PC-9 (cell line): ENCODE measurements at regions not wholly inside any gene's neighbourhood (a gene's known extent, or its start where the extent isn't known, plus 50 kb on each side); places are given as distances from the start of the nearest gene placed in this dataset.

Source experiments
- BruUV-seq: library from RNA; stranded (reverse); fragments of 400-500 nt; replicated peaks from 2 replicates; lab custom pipeline; 2021; lab: Mats Ljungman, UMichigan
- CTCF ChIA-PET: fragments of 300-600 bp; sonication (Branson Sonifier 250); formaldehyde crosslinking; loops from one replicate; lab custom pipeline; 2022; ENCODE audit warnings: antibody characterized with exemption; lab: Charles Lee
- POLR2A ChIA-PET: fragments of 300-600 bp; sonication (Branson Sonifier 250); formaldehyde crosslinking; loops from one replicate; lab custom pipeline; 2022; ENCODE audit warnings: antibody characterized with exemption; ENCODE audit not compliant: unreplicated experiment; lab: Charles Lee
- DNase-seq, 2 experiments: peaks; one replicate each; pipeline versions ENCODE4 v3.0.0 to v3.0.0-alpha.2; 2015 to 2022; ENCODE audit warnings: mixed read lengths in 1 of 2
- H2AFZ ChIP-seq: fragments of 200-600 bp; sonication (generic); 2 replicates; pipeline ENCODE4 v1.8.1; 2017; ENCODE audit warnings: antibody characterized with exemption
- H3F3A ChIP-seq: fragments of 200-600 bp; sonication (generic); 2 replicates; pipeline ENCODE4 v1.8.1; 2017; ENCODE audit warnings: antibody characterized with exemption, mild to moderate bottlenecking, low read depth; ENCODE audit not compliant: insufficient read depth
- H3K27ac ChIP-seq: fragments of 200-600 bp; sonication (generic); 2 replicates; pipeline ENCODE4 v1.6.1; 2016; ENCODE audit warnings: mixed run types
- H3K27me3 ChIP-seq: fragments of 200-600 bp; sonication (generic); 2 replicates; pipeline ENCODE4 v1.6.1; 2016; ENCODE audit warnings: low read depth, mixed run types; ENCODE audit not compliant: insufficient read depth
- H3K36me3 ChIP-seq: fragments of 200-600 bp; sonication (generic); 2 replicates; pipeline ENCODE4 v1.6.1; 2016; ENCODE audit warnings: low read depth, mixed run types
- H3K4me1 ChIP-seq: fragments of 200-600 bp; sonication (generic); replicated peaks from 2 replicates; pipeline ENCODE4 v1.6.1; 2016; ENCODE audit warnings: mixed run types; ENCODE audit not compliant: insufficient read depth
- H3K4me2 ChIP-seq: fragments of 200-600 bp; sonication (generic); 2 replicates; pipeline ENCODE4 v1.6.1; 2017; ENCODE audit warnings: mixed run types
- H3K4me3 ChIP-seq: fragments of 200-600 bp; sonication (generic); 2 replicates; pipeline ENCODE4 v1.6.1; 2016; ENCODE audit warnings: mixed run types
- H3K79me2 ChIP-seq: fragments of 200-600 bp; sonication (generic); 2 replicates; pipeline ENCODE4 v1.6.1; 2017; ENCODE audit warnings: low read depth, mixed run types
- H3K9me2 ChIP-seq: fragments of 200-600 bp; sonication (generic); 2 replicates; pipeline ENCODE4 v1.8.1; 2017; ENCODE audit warnings: mild to moderate bottlenecking; ENCODE audit not compliant: insufficient read depth
- H3K9me3 ChIP-seq: fragments of 200-600 bp; sonication (generic); 2 replicates; pipeline ENCODE4 v1.8.1; 2016; ENCODE audit warnings: low read depth; ENCODE audit not compliant: insufficient read depth
- H4K20me1 ChIP-seq: fragments of 200-600 bp; sonication (generic); 2 replicates; pipeline ENCODE4 v1.8.1; 2017; ENCODE audit not compliant: insufficient read depth
- CTCF ChIP-seq: fragments of 200-600 bp; sonication (generic); conservative IDR thresholded peaks from 2 replicates; pipeline ENCODE4 v1.6.1; 2017; ENCODE audit warnings: mixed run types, antibody characterized with exemption, mild to moderate bottlenecking, moderate library complexity
- EZH2 ChIP-seq: fragments of 200-600 bp; sonication (generic); IDR thresholded peaks from 2 replicates; pipeline ENCODE4 v1.8.0; 2017; ENCODE audit warnings: antibody characterized with exemption, low read depth
- intact Hi-C: fragments of 100-400 bp; cut with micrococcal nuclease; formaldehyde crosslinking; loops from one replicate; pipeline ENCODE4 v1.10.0; 2022; ENCODE audit not compliant: unreplicated experiment

GRCh38 chr2:65587779-65588178 lies 155.4 kb upstream of the SPRED2 start:
- intact Hi-C loops = no loop called here
- no peaks in the 10 kb centered on the region for H3K4me1 ChIP-seq
- no peaks in the 10 kb centered on the region for H3K36me3 ChIP-seq
- H2AFZ ChIP-seq = no peak overlapping the region
- no peaks in the 10 kb centered on the region for H3K9me2 ChIP-seq
- H3K4me2 ChIP-seq = no peak overlapping the region
- ChIA-PET POLR2A (no interaction called here), CTCF (no interaction called here)
- no peak overlapping the region for H3K4me3 ChIP-seq
- H4K20me1 ChIP-seq = no peaks in the 10 kb centered on the region
- no peak for DNase-seq
- H3K79me2 ChIP-seq = no peaks in the 10 kb centered on the region
- BruUV-seq = no TSS peak
- TF ChIP-seq EZH2 (no peak), CTCF (no peak)
- H3K27me3 ChIP-seq = no peaks in the 10 kb centered on the region
- no peak overlapping the region for H3K27ac ChIP-seq
- no peaks in the 10 kb centered on the region for H3F3A ChIP-seq
- H3K9me3 ChIP-seq = no peaks in the 10 kb centered on the region

GRCh38 chr2:65586516-65586915 lies 154.1 kb upstream of the SPRED2 start:
- ChIA-PET CTCF (no interaction called here), POLR2A (no interaction called here)
- H4K20me1 ChIP-seq = no peaks in the 10 kb centered on the region
- H3F3A ChIP-seq = 0 out of 2 replicates have a peak, but pooled peaks cover 3% of the 10 kb centered on the region
- no peaks in the 10 kb centered on the region for H3K79me2 ChIP-seq
- no peaks in the 10 kb centered on the region for H3K9me2 ChIP-seq
- H3K4me2 ChIP-seq = no peak overlapping the region
- H3K9me3 ChIP-seq = no peaks in the 10 kb centered on the region
- no TSS peak for BruUV-seq
- no peaks in the 10 kb centered on the region for H3K4me1 ChIP-seq
- H3K27me3 ChIP-seq = no peaks in the 10 kb centered on the region
- no peak for TF ChIP-seq CTCF
- TF ChIP-seq EZH2 = no peak
- intact Hi-C loops = no loop called here
- no peak for DNase-seq
- no peak overlapping the region for H2AFZ ChIP-seq
- no peak overlapping the region for H3K27ac ChIP-seq
- no peak overlapping the region for H3K4me3 ChIP-seq
- H3K36me3 ChIP-seq = no peaks in the 10 kb centered on the region

DNA sequence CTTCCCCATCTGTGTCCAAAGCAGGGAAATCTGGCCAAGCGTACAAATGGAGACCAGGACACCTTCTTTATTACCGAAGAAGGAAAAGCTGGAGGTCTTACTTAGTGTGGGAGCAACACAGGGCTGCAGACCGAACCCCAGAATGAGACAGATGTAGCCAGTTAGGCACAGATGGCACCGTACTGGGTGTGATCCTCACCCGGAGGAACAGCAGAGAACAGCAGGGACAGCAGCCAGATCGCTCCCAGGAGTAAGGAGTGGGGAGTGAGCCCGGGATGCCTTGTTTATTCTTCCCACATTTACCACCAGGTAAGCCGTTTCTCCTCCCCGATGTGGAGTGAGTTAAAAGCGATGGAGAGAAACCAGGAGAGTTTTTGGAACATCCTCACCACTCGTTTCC lies 150.7 kb upstream of the SPRED2 start:
- Histone ChIP-seq H3K4me3 (no peak overlapping the region), H3K9me2 (no peaks in the 10 kb centered on the region), H2AFZ (no peak overlapping the region), H3K36me3 (no peaks in the 10 kb centered on the region), H3K4me1 (peaks cover 8% of the 10 kb centered on the region), H3K4me2 (no peak overlapping the region), H3K27me3 (no peaks in the 10 kb centered on the region), H3K9me3 (no peaks in the 10 kb centered on the region), H3F3A (0 out of 2 replicates have a peak, but pooled peaks cover 4% of the 10 kb centered on the region), H3K79me2 (no peaks in the 10 kb centered on the region), H4K20me1 (no peaks in the 10 kb centered on the region), H3K27ac (no peak overlapping the region)
- DNase-seq = no peak
- no TSS peak for BruUV-seq
- ChIA-PET POLR2A (no interaction called here), CTCF (no interaction called here)
- TF ChIP-seq EZH2 (no peak), CTCF (no peak)
- intact Hi-C loops = no loop called here
